GM23338 (cell line): ENCODE measurements at regions not wholly inside any gene's neighbourhood (a gene's known extent, or its start where the extent isn't known, plus 50 kb on each side); places are given as distances from the start of the nearest gene placed in this dataset.

Experiments used
- CREB1 ChIP-seq: fragments of 250-450 bp; sonication (Bioruptor Pico); IDR thresholded peaks from 2 replicates; pipeline ENCODE4 v1.5.0; 2020; ENCODE audit warnings: low read depth, mild to moderate bottlenecking, moderate library complexity
- EZH2phosphoT487 ChIP-seq: fragments of 200-600 bp; sonication (generic); IDR thresholded peaks from one replicate; pipeline ENCODE4 v1.8.1; 2018; ENCODE audit warnings: antibody characterized with exemption; ENCODE audit not compliant: unreplicated experiment
- NANOG ChIP-seq: IDR thresholded peaks from 2 replicates; pipeline ENCODE4 v1.6.1; 2016; ENCODE audit warnings: antibody characterized with exemption, borderline replicate concordance
- POLR2AphosphoS5 ChIP-seq: IDR thresholded peaks from 2 replicates; pipeline ENCODE4 v1.6.1; 2016; ENCODE audit warnings: antibody characterized with exemption, low read depth
- TF ChIP-seq, protein P1 (sequence below): IDR thresholded peaks from one replicate; pipeline ENCODE4 v1.6.1; 2018; ENCODE audit warnings: antibody characterized with exemption; ENCODE audit not compliant: unreplicated experiment
- TF ChIP-seq, protein P2 (sequence below), 2 experiments: fragments of 200-600 bp in 1 of 2; sonication (generic) in 1 of 2; conservative IDR thresholded peaks; 2 replicates each; pipeline versions ENCODE4 v1.5.1 to v1.6.1; 2016 to 2017; ENCODE audit warnings: antibody characterized with exemption in 2 of 2, low read depth in 2 of 2, mild to moderate bottlenecking in 2 of 2, moderate library complexity in 1 of 2

DNA sequence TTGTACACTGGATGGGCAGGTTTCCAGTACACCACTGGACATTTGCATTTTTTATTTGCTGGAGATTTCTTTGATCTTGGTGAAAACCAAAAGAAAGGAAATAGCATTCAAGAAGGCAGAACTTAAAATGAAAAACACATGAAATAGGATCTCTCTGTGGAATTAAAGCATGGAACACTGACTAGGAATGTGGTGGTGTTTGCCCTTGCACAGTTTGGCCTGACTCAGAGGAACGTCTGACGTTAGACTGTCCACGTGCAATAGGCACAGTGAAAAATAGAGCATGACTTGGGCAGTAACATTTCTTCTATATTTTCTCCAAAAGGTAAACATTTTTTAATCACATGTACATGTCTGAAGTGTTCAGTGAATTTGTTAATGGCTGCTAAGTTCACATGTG lies 474.1 kb upstream of the PRICKLE1 start:
- TF ChIP-seq, protein P1, sequence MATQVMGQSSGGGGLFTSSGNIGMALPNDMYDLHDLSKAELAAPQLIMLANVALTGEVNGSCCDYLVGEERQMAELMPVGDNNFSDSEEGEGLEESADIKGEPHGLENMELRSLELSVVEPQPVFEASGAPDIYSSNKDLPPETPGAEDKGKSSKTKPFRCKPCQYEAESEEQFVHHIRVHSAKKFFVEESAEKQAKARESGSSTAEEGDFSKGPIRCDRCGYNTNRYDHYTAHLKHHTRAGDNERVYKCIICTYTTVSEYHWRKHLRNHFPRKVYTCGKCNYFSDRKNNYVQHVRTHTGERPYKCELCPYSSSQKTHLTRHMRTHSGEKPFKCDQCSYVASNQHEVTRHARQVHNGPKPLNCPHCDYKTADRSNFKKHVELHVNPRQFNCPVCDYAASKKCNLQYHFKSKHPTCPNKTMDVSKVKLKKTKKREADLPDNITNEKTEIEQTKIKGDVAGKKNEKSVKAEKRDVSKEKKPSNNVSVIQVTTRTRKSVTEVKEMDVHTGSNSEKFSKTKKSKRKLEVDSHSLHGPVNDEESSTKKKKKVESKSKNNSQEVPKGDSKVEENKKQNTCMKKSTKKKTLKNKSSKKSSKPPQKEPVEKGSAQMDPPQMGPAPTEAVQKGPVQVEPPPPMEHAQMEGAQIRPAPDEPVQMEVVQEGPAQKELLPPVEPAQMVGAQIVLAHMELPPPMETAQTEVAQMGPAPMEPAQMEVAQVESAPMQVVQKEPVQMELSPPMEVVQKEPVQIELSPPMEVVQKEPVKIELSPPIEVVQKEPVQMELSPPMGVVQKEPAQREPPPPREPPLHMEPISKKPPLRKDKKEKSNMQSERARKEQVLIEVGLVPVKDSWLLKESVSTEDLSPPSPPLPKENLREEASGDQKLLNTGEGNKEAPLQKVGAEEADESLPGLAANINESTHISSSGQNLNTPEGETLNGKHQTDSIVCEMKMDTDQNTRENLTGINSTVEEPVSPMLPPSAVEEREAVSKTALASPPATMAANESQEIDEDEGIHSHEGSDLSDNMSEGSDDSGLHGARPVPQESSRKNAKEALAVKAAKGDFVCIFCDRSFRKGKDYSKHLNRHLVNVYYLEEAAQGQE: no peak
- no peak for TF ChIP-seq CREB1 (CRISPR knock-in tag)
- no peak for TF ChIP-seq POLR2AphosphoS5
- TF ChIP-seq, protein P2, sequence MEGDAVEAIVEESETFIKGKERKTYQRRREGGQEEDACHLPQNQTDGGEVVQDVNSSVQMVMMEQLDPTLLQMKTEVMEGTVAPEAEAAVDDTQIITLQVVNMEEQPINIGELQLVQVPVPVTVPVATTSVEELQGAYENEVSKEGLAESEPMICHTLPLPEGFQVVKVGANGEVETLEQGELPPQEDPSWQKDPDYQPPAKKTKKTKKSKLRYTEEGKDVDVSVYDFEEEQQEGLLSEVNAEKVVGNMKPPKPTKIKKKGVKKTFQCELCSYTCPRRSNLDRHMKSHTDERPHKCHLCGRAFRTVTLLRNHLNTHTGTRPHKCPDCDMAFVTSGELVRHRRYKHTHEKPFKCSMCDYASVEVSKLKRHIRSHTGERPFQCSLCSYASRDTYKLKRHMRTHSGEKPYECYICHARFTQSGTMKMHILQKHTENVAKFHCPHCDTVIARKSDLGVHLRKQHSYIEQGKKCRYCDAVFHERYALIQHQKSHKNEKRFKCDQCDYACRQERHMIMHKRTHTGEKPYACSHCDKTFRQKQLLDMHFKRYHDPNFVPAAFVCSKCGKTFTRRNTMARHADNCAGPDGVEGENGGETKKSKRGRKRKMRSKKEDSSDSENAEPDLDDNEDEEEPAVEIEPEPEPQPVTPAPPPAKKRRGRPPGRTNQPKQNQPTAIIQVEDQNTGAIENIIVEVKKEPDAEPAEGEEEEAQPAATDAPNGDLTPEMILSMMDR (conservative IDR thresholded peaks at IDR 0.05; ENCODE audit: low read depth in 2 of 2): no peak
- TF ChIP-seq EZH2phosphoT487: no peak
- TF ChIP-seq NANOG: no peak
